Keratinocyte (primary cell): ENCODE measurements at regions not wholly inside any gene's neighbourhood (a gene's known extent, or its start where the extent isn't known, plus 50 kb on each side); places are given as distances from the start of the nearest gene placed in this dataset.

Experiments
- DNase-seq: peaks from one replicate; pipeline ENCODE4 v3.0.0-alpha.2; 2011; ENCODE audit warnings: low read depth, missing footprints, low spot score
- FAIRE-seq: peaks from 2 replicates; lab custom pipeline; 2011; peaks lifted over from hg19 to GRCh38; lab: Jason Lieb, UNC
- H2AFZ ChIP-seq: 2 replicates; pipeline ENCODE4 v1.6.0; 2012; ENCODE audit warnings: low read length, control low read depth, inconsistent platforms; ENCODE audit not compliant: control insufficient read depth
- H3K27ac ChIP-seq: 2 replicates; pipeline ENCODE4 v1.5.1; 2011; ENCODE audit warnings: low read length; ENCODE audit not compliant: control insufficient read depth, insufficient read depth
- H3K27me3 ChIP-seq: 3 replicates; pipeline ENCODE4 v1.6.0; 2011; ENCODE audit warnings: low read length; ENCODE audit not compliant: control insufficient read depth, insufficient read depth; ENCODE audit errors: extremely low read depth
- H3K36me3 ChIP-seq, 2 experiments: 2 replicates in 1 of 2; 3 replicates in 1 of 2; pipeline ENCODE4 v1.5.1; 2011; ENCODE audit warnings: low read length in 2 of 2, mild to moderate bottlenecking in 1 of 2; ENCODE audit not compliant: control insufficient read depth in 2 of 2, insufficient read depth in 2 of 2; ENCODE audit errors: extremely low read depth in 1 of 2
- H3K4me1 ChIP-seq: 3 replicates; pipeline ENCODE4 v1.5.1; 2011; ENCODE audit warnings: low read length; ENCODE audit not compliant: control insufficient read depth, insufficient read depth; ENCODE audit errors: extremely low read depth
- H3K4me2 ChIP-seq: 3 replicates; pipeline ENCODE4 v1.6.0; 2011; ENCODE audit warnings: low read depth, low read length; ENCODE audit not compliant: control insufficient read depth, insufficient read depth; ENCODE audit errors: extremely low read depth
- H3K4me3 ChIP-seq, 3 experiments: fragments of 200-600 bp in 1 of 3; sonication (generic) in 1 of 3; 2 replicates in 2 of 3; 3 replicates in 1 of 3; pipeline ENCODE4 v1.5.1; 2011 to 2016; ENCODE audit warnings: low read length in 3 of 3, mild to moderate bottlenecking in 3 of 3, control low read depth in 2 of 3, inconsistent platforms in 1 of 3, low read depth in 1 of 3, mixed read lengths in 1 of 3, mixed run types in 1 of 3, moderate library complexity in 1 of 3; ENCODE audit not compliant: control insufficient read depth in 2 of 3, insufficient read depth in 2 of 3; ENCODE audit errors: extremely low read depth in 1 of 3
- H3K79me2 ChIP-seq: 2 replicates; pipeline ENCODE4 v1.6.0; 2012; ENCODE audit warnings: low read length; ENCODE audit not compliant: control insufficient read depth, insufficient read depth
- H3K9ac ChIP-seq: 3 replicates; pipeline ENCODE4 v1.6.0; 2011; ENCODE audit warnings: low read length; ENCODE audit not compliant: control insufficient read depth, insufficient read depth; ENCODE audit errors: extremely low read depth
- H3K9me1 ChIP-seq: 3 replicates; pipeline ENCODE4 v1.6.0; 2011; ENCODE audit warnings: low read length; ENCODE audit not compliant: control insufficient read depth, insufficient read depth; ENCODE audit errors: extremely low read depth
- H3K9me3 ChIP-seq: 2 replicates; pipeline ENCODE4 v1.5.1; 2012; ENCODE audit warnings: low read depth, low read length; ENCODE audit not compliant: control insufficient read depth
- H4K20me1 ChIP-seq: 3 replicates; pipeline ENCODE4 v1.6.0; 2011; ENCODE audit warnings: low read length; ENCODE audit not compliant: control insufficient read depth, insufficient read depth; ENCODE audit errors: extremely low read depth
- CTCF ChIP-seq, 3 experiments: IDR thresholded peaks in 1 of 3; conservative IDR thresholded peaks in 1 of 3; optimal IDR thresholded peaks in 1 of 3; 2 replicates in 2 of 3; 3 replicates in 1 of 3; pipeline versions ENCODE3 to v1.5.1; 2011; ENCODE audit warnings: low read length in 3 of 3, mild to moderate bottlenecking in 3 of 3, moderate library complexity in 2 of 3, control low read depth in 1 of 3, inconsistent platforms in 1 of 3; ENCODE audit not compliant: insufficient read depth in 2 of 3; ENCODE audit errors: extremely low read depth in 1 of 3
- EZH2 ChIP-seq: IDR thresholded peaks from one replicate; pipeline ENCODE4 v1.6.1; 2012; ENCODE audit warnings: inconsistent platforms, mild to moderate bottlenecking, low read length, moderate library complexity
- dilution Hi-C: fragments of 300-500 bp; cut with MboI; formaldehyde crosslinking; loops from one replicate; pipeline ENCODE4 v1.7.0; 2020; ENCODE audit warnings: low sequenced_read_pairs; ENCODE audit not compliant: extremely low pct_ligation_motif_present

GRCh38 chr1:98374098-98374497, 287.4 kb upstream of the SNX7 start:
- no peak overlapping the region for H3K4me3 ChIP-seq
- H3K27ac ChIP-seq: no peak overlapping the region
- no peak overlapping the region for H2AFZ ChIP-seq
- no peak for DNase-seq
- H3K4me1 ChIP-seq: no peaks in the 10 kb centered on the region
- H3K79me2 ChIP-seq: no peaks in the 10 kb centered on the region
- no peaks in the 10 kb centered on the region for H4K20me1 ChIP-seq
- H3K27me3 ChIP-seq: no peaks in the 10 kb centered on the region
- H3K9me3 ChIP-seq: no peaks in the 10 kb centered on the region
- no peaks in the 10 kb centered on the region for H3K9me1 ChIP-seq
- H3K9ac ChIP-seq: no peak overlapping the region
- TF ChIP-seq EZH2 (no peak), CTCF (optimal IDR thresholded peaks at IDR 0.05 in 1 of 3, IDR thresholded peaks at IDR 0.05 in 1 of 3, conservative IDR thresholded peaks at IDR 0.05 in 1 of 3; ENCODE audit: extremely low read depth in 1 of 3, insufficient read depth in 2 of 3, low read length in 3 of 3) (no peak)
- dilution Hi-C loops: no loop called here
- H3K4me2 ChIP-seq: no peak overlapping the region
- peak; percentile 13 for FAIRE-seq
- H3K36me3 ChIP-seq: no peaks in the 10 kb centered on the region

GRCh38 chr1:98373056-98373455, 288.5 kb upstream of the SNX7 start:
- Histone ChIP-seq H3K27me3 (no peaks in the 10 kb centered on the region), H3K36me3 (no peaks in the 10 kb centered on the region), H4K20me1 (no peaks in the 10 kb centered on the region), H3K4me2 (no peak overlapping the region), H3K9me3 (no peaks in the 10 kb centered on the region), H3K9me1 (no peaks in the 10 kb centered on the region), H3K27ac (no peak overlapping the region), H3K9ac (no peak overlapping the region), H3K4me3 (no peak overlapping the region), H3K4me1 (no peaks in the 10 kb centered on the region), H2AFZ (no peak overlapping the region), H3K79me2 (no peaks in the 10 kb centered on the region)
- dilution Hi-C loops: no loop called here
- DNase-seq (no peak), FAIRE-seq (no peak)
- TF ChIP-seq CTCF (optimal IDR thresholded peaks at IDR 0.05 in 1 of 3, IDR thresholded peaks at IDR 0.05 in 1 of 3, conservative IDR thresholded peaks at IDR 0.05 in 1 of 3; ENCODE audit: extremely low read depth in 1 of 3, insufficient read depth in 2 of 3, low read length in 3 of 3): no peak
- TF ChIP-seq EZH2: no peak
